Fibroblast of lung (primary cell): ENCODE measurements at regions not wholly inside any gene's neighbourhood (a gene's known extent, or its start where the extent isn't known, plus 50 kb on each side); places are given as distances from the start of the nearest gene placed in this dataset.
"Not testable (repeated sequence)": the region's sequence is repeated elsewhere in the genome, so short reads cannot be mapped to it uniquely, and the experiment has no call there.

ENCODE experiments used
- EZH2 ChIP-seq: IDR thresholded peaks from 2 replicates; pipeline ENCODE4 v1.5.1; 2012; ENCODE audit warnings: low read length, control low read depth, mild to moderate bottlenecking; ENCODE audit errors: missing control alignments
- TF ChIP-seq, protein P1 (sequence below), 2 donors: IDR thresholded peaks in 1 of 2; conservative IDR thresholded peaks in 1 of 2; 1 replicate in 1 of 2; 2 replicates in 1 of 2; pipeline ENCODE4 v1.5.1; 2011 to 2012; ENCODE audit warnings: low read length in 2 of 2, control low read depth in 1 of 2, inconsistent platforms in 1 of 2, low read depth in 1 of 2, mild to moderate bottlenecking in 1 of 2

- TF ChIP-seq EZH2 = not testable (repeated sequence)
- TF ChIP-seq, protein P1, sequence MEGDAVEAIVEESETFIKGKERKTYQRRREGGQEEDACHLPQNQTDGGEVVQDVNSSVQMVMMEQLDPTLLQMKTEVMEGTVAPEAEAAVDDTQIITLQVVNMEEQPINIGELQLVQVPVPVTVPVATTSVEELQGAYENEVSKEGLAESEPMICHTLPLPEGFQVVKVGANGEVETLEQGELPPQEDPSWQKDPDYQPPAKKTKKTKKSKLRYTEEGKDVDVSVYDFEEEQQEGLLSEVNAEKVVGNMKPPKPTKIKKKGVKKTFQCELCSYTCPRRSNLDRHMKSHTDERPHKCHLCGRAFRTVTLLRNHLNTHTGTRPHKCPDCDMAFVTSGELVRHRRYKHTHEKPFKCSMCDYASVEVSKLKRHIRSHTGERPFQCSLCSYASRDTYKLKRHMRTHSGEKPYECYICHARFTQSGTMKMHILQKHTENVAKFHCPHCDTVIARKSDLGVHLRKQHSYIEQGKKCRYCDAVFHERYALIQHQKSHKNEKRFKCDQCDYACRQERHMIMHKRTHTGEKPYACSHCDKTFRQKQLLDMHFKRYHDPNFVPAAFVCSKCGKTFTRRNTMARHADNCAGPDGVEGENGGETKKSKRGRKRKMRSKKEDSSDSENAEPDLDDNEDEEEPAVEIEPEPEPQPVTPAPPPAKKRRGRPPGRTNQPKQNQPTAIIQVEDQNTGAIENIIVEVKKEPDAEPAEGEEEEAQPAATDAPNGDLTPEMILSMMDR (conservative IDR thresholded peaks at IDR 0.05 in 1 of 2, IDR thresholded peaks at IDR 0.05 in 1 of 2; ENCODE audit: low read depth in 1 of 2, low read length in 2 of 2) = not testable (repeated sequence)
These were observed 81.9 kb downstream of the EBNA1BP2 start for GRCh38 chr1:43090157-43090556.
